ENCODE measurements at regions not wholly inside any gene's neighbourhood (a gene's known extent, or its start where the extent isn't known, plus 50 kb on each side); places are given as distances from the start of the nearest gene placed in this dataset.

GRCh38 chr2:122391726-122392125 lies 636.3 kb downstream of the TSN start:
- TF ChIP-seq NFRKB (IDR thresholded peaks at IDR 0.05), result no peak
- TF ChIP-seq ZNF384 (IDR thresholded peaks at IDR 0.05), result no peak
- TF ChIP-seq BHLHE40 (IDR thresholded peaks at IDR 0.05; ENCODE audit: borderline replicate concordance), result no peak
- TF ChIP-seq TARDBP (IDR thresholded peaks at IDR 0.05), result no peak
- no peak for TF ChIP-seq FOXM1 (IDR thresholded peaks at IDR 0.05; ENCODE audit: borderline replicate concordance)
- no peak for TF ChIP-seq SUZ12 (IDR thresholded peaks at IDR 0.05)
- TF ChIP-seq SP1 (IDR thresholded peaks at IDR 0.05), result no peak
- no peak for TF ChIP-seq ARNT (IDR thresholded peaks at IDR 0.05)
- TF ChIP-seq FOXA1 (IDR thresholded peaks at IDR 0.05), result no peak
- TF ChIP-seq ELF4 (IDR thresholded peaks at IDR 0.05), result no peak
- TF ChIP-seq LEF1 (IDR thresholded peaks at IDR 0.05; ENCODE audit: borderline replicate concordance), result no peak

All from HEK293T (cell line).